ENCODE measurements at regions not wholly inside any gene's neighbourhood (a gene's known extent, or its start where the extent isn't known, plus 50 kb on each side); places are given as distances from the start of the nearest gene placed in this dataset.

DNA sequence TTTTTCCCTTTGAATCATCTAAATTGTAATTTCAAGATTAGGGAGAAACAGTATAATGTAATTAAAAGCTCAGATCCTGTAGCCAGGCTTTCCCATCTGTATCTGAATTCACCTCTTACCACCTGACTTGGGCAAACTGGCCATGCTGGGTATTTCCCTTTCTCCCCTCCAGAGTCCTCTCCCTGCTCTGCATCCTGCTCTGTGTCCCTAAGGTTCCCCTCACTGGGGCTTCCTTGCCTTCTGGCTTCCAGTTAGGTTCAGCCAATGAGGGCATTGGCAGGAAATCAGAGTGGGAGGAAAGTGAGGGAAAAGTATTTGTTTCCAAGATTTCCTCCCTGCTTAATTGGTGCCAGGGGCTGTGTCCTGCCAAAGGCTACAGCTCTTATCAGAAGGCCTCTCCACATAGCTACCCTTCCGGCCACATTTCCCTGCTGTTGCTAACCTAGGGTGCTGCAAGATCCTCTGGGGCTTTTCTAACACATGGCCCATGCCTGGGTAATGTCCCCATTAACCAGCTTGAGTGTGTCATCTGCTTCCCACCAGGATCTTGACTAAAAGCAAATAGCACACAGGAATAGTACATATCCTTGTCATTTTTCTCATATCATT is 51.0 kb upstream of the MPDZ start:
- H3K27ac ChIP-seq, result no peak overlapping the region
- no peak for DNase-seq (ENCODE audit: low read depth, low spot score)

Measured in epithelial cell of prostate (primary cell).